GM21423 (cell line): ENCODE measurements at regions not wholly inside any gene's neighbourhood (a gene's known extent, or its start where the extent isn't known, plus 50 kb on each side); places are given as distances from the start of the nearest gene placed in this dataset.

Experiments
- ATAC-seq: cut with Tn5 transposase; IDR thresholded peaks from one replicate; pipeline ENCODE4 v1.9.1; 2021; ENCODE audit warnings: mild to moderate bottlenecking, moderate library complexity; ENCODE audit not compliant: unreplicated experiment

- no peak for ATAC-seq
These were observed 256.2 kb downstream of the SKIDA1 start for GRCh38 chr10:21269289-21269688.

GRCh38 chr10:21265622-21266021, 259.9 kb downstream of the SKIDA1 start:
- ATAC-seq, result no peak

- no peak for ATAC-seq
These were observed 261.2 kb downstream of the SKIDA1 start for GRCh38 chr10:21264271-21264670.

GRCh38 chr10:21263839-21264238, 261.6 kb downstream of the SKIDA1 start:
- ATAC-seq, result no peak

GRCh38 chr10:21263263-21263803, 262.1 kb downstream of the SKIDA1 start:
- ATAC-seq, result no peak

GRCh38 chr10:21261842-21262294, 263.6 kb downstream of the SKIDA1 start:
- ATAC-seq, result no peak

GRCh38 chr10:21260506-21261149, 264.9 kb downstream of the SKIDA1 start:
- no peak for ATAC-seq

GRCh38 chr10:21260066-21260465, 265.4 kb downstream of the SKIDA1 start:
- no peak for ATAC-seq

- no peak for ATAC-seq
These were observed 267.6 kb downstream of the SKIDA1 start for GRCh38 chr10:21257919-21258318.

- ATAC-seq, result no peak
These were observed 268.3 kb downstream of the SKIDA1 start for GRCh38 chr10:21257191-21257590.

- ATAC-seq, result no peak
These were observed 276.0 kb downstream of the SKIDA1 start for GRCh38 chr10:21249435-21249834.

- no peak for ATAC-seq
These were observed 277.9 kb downstream of the SKIDA1 start for GRCh38 chr10:21247592-21247991.

GRCh38 chr10:21246178-21246577, 279.3 kb downstream of the SKIDA1 start:
- ATAC-seq, result no peak

- ATAC-seq, result no peak
These were observed 281.7 kb downstream of the SKIDA1 start for GRCh38 chr10:21243748-21244257.

- no peak for ATAC-seq
These were observed 282.6 kb downstream of the SKIDA1 start for GRCh38 chr10:21242915-21243314.

- no peak for ATAC-seq
These were observed 286.8 kb downstream of the SKIDA1 start for GRCh38 chr10:21238717-21239116.

- no peak for ATAC-seq
These were observed 287.4 kb downstream of the SKIDA1 start for GRCh38 chr10:21238044-21238443.

- no peak for ATAC-seq
These were observed 290.7 kb downstream of the SKIDA1 start for GRCh38 chr10:21234761-21235160.

GRCh38 chr10:21230219-21230618, 295.3 kb downstream of the SKIDA1 start:
- no peak for ATAC-seq

GRCh38 chr10:21217748-21218367, 307.6 kb downstream of the SKIDA1 start:
- ATAC-seq, result no peak

GRCh38 chr10:21217107-21217506, 308.4 kb downstream of the SKIDA1 start:
- ATAC-seq, result no peak

GRCh38 chr10:21214329-21214728, 311.2 kb downstream of the SKIDA1 start:
- ATAC-seq, result no peak
